HG03280 (cell line): ENCODE measurements at regions not wholly inside any gene's neighbourhood (a gene's known extent, or its start where the extent isn't known, plus 50 kb on each side); places are given as distances from the start of the nearest gene placed in this dataset.
"Not testable (repeated sequence)": the region's sequence is repeated elsewhere in the genome, so short reads cannot be mapped to it uniquely, and the experiment has no call there.

Source experiments
- ATAC-seq: cut with Tn5 transposase; IDR thresholded peaks from one replicate; pipeline ENCODE4 v1.9.1; 2021; ENCODE audit warnings: mild to moderate bottlenecking, moderate library complexity; ENCODE audit not compliant: unreplicated experiment

DNA sequence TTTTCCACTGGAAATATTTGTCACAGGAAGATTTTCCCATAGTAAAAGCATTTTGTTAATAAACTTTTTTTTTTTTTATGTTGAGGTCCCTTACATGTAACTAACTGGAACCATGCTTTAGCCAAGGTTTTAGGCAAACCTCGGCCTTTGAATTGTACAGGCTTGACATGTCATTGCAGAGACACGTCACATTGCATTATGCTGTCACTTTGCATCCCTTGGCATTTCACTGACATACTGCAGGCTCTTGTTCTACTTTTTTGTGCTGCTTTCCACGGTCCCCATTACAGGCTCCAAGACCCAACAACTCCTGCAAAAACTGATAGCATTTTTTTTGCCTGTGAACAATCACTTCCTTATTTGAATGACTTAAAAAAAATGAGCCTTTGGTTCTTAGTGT, 724.3 kb downstream of the TTLL7 start:
- ATAC-seq = not testable (repeated sequence)

DNA sequence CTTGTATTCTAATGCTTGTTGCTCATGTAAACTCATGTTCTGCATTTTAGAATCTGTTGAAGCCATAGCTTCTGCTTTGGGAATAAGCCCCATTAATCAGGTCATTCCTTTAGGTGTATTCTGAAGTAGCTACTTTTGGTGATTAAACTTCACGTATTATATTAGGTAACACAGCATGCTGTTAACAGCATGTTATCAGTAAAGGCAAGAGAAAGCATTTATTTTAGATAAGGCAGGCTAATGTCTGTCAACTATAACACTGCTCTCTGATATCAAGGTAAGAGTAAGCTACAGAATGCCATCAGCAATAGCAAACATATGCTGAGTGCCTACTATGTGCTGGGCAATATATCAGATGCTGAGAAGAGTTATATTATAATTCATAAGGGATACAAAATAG, 726.4 kb downstream of the TTLL7 start:
- not testable (repeated sequence) for ATAC-seq

DNA sequence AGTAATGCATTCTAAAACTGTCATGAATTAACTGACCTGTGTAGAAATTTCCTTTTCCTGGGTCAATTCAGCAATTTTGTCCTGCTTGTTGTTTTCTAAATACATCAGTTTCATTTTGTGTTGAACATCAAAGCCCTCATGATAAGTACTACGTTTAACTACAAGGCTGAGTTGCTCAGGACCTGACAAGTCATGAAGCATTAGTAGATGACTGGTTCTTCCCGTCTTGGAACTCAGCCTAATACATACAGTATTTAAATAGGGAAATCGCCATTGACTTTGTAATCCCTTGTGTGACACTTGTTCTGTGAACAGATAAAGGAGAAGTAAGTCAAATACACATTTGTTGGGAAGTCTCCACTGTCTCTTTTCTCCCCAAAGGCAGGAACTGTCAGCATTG, 727.1 kb downstream of the TTLL7 start:
- ATAC-seq = not testable (repeated sequence)

DNA sequence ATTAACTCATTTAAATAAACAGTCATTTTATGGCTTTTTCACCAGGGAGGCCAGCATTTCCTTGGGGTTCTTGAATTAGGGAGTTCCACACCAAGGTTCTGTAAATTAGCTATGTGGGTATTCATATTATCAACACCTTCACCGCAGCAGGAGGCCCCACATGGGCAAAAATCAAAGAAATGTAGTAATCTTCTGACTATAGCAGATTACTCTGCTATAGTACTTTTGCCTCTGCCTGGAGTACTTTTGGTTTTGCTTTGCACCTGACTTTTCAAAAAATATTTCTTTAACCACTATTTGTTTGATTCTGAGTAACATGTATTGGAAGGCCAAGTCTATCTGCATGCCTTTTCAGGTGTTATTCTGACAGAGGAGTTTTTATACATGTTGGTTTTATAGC, 728.1 kb downstream of the TTLL7 start:
- ATAC-seq = not testable (repeated sequence)

DNA sequence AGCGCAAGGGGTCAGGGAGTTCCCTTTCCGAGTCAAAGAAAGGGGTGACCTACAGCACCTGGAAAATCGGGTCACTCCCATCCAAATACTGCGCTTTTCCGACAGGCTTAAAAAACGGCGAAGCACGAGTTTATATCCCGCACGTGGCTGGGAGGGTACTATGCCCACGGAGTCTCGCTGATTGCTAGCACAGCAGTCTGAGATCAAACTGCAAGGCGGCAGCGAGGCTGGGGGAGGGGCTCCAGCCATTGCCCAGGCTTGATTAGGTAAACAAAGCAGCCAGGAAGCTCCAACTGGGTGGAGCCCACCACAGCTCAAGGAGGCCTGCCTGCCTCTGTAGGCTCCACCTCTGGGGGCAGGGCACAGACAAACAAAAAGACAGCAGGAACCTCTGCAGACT, 735.1 kb downstream of the TTLL7 start:
- not testable (repeated sequence) for ATAC-seq

DNA sequence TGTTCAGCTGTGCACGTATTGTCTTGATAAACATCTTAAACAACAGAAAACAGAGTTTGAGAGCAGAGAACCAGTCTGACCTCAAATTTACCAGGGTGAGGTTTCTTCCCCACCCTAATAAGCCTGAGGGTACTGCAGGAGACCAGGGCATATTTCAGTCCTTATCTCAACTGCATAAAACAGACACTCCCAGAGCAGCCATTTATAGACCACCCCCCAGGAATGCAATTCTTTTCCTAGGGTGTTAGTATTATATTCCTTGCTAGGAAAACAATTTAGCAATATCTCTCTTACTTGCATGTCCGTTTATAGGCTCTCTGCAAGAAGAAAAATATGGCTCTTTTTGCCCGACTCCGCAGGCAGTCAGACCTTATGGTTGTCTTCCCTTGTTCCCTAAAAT, 747.2 kb downstream of the TTLL7 start:
- not testable (repeated sequence) for ATAC-seq

DNA sequence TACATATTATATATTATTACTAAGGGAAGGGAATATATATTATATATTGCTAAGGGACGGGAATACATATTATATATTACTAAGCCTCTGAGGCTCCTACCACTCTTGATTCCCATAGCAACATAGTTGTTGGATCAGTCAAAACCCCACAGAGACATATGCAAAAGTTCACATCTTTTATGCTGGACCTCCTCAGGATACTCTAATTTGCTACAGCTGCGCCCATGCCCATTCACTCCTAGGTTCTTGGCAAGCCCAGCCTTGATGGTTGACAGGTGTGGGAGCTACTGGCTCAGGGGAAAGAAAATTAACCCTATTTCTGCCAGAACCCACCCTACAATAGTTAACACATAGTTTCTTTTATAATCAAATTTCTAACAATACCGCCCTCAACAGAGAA, 752.2 kb downstream of the TTLL7 start:
- ATAC-seq = not testable (repeated sequence)

DNA sequence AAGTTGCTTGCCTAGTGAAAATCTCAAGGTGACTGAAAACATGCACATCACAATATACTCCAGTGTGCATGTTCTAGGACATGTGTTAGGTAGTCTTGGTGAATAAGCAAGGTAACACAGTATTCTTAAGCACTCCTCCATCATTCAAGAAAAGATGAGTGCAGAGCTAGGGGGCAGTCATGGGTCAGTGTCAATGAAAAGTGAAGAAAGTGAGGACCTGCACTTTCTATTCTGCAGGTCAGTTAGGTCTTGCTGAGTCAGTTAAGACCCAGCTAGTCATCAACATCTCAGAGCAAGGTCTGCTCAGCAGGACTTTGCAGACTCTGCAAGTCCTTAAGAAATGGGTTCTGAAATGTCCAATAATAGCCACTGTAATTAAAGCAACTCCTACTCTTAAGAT, 754.1 kb downstream of the TTLL7 start:
- not testable (repeated sequence) for ATAC-seq

DNA sequence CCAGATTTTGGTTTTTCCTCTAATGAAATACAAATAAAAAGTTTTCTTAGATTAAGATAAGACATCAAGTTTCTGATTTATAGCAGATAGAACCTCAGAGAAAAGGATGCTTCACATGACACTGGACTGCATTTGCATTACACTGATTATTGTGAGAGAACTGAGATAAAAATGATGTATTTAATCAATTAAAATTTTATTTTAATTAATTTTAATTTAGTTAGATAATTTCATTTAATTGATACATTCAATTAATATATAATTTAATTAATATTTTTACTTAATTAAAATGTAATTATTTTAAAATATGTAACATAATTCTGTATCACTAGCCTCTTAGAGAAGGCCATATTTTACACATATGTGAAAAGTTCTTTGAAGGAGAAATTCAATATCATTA, 759.4 kb downstream of the TTLL7 start:
- not testable (repeated sequence) for ATAC-seq

DNA sequence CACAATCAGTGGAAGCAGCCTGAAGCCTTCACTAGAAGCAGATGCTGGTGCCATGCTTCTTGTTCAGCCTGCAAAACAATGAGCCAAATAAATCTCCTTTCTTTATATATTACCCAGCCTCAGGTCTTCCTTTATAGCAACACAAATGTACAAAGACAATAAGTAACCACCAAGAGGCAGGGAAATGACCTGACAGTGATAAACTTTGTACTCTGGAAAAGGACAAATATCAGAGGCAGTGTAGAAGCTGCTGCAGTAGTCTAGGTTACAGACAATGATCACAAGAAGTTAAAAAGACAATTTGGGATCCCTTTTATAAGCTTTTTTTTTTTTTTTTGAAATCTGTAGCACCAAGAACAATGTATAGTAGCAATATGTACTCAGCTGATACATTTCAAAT, 760.3 kb downstream of the TTLL7 start:
- ATAC-seq = not testable (repeated sequence)

DNA sequence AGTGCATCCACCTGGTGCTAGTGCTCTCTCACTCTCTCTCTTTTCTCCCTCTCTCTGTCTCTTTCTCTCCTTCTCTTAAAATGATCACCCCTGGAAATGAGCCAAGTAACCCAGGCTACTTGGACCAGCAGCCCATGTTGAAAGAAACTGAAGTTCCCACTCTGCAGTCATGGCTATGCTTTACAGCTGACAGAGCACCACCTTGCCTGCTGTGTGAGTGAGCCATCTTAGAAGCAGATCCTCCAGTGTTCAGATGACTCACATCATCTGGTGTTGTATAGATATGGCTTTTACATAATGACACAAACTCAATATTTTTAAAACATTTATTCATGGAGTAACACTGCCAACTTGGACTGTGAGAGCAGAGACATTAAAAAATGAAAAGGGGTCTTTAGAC, 779.1 kb downstream of the TTLL7 start:
- ATAC-seq = not testable (repeated sequence)

DNA sequence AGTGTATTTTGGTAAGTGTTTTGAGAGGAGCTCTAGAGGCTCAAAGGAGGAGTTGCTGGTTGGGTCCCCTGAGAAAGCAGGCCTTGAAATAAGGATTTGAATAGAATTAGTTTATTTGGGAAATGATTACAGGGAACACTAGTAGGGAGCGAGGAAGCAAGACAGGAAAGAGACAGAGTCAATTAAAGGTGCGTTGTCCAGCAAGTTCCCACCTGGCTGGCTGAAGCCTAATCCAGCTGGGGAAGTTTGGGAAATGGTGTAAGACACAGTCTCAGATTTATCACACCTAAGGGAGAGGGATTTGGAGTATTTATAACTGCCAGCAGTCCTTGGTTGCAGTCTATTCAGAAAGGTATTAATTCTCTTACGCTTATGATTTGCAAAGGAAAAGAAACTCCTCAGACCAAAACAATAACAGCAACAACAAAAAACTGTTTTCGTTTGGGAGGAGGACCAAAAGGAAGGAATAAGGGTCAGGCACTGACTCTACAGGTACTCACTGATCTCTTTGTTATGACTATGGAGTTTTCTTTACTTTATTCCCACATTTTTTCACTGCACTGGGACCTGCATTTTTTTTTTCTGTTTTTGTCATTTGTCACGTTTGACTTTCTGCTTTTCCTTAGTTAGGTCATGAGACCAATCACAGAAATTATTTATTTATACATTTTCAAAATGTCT, 780.8 kb downstream of the TTLL7 start:
- ATAC-seq = not testable (repeated sequence)

DNA sequence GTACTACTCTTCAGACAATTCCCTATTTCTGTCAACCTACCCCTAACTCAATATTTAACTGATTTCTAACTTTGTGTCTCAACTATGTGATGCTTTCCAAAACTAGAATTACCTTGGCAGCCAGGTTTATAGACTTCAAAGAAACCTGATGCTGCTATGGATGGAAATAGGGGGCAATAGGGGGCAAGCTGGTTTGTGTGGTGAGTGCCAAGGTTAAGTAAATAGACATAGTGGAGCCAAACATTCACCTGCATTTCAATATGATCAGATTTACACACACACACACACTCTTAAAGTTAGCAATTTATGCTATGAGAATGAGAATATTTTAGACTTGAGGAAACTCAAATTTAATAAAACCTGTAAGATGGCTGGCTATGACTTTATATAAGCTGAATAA, 784.6 kb downstream of the TTLL7 start:
- ATAC-seq = not testable (repeated sequence)

DNA sequence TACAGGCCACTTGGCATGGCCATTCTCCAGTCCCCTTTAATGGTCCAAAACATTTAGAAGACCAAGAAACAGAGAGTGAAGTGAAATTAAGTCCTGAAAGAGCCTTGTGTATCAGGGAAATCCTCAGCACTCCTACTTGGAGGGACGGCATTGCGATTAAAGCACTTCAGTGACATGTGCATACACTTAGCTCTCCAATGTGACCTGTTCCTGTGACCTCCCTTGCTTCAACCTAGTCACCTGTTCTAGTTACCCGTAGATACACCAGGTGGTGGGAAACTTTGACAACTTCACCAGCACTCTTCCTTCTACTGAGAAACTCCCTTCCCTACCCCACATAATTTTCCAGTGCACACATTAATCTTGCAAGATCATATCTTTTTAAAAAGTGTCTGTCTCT, 785.3 kb downstream of the TTLL7 start:
- not testable (repeated sequence) for ATAC-seq

DNA sequence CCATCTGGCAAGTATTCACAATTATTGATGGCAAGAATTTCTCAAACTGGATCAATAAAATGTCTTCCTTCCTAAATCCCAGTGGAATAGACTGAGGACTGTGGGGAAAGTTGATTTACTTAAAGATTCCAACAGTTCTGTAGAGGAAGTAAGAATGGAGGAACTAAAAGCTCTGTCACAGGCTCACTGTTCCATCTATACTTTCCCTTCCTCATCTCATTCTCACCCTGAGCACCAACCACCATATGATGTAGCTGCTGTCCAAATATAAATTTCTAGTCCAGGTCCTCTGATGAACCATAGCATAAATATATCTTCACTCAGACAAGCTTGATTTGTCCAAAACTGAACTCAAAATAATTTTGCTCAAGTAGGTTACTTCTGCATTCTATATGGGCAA, 786.9 kb downstream of the TTLL7 start:
- ATAC-seq = not testable (repeated sequence)

DNA sequence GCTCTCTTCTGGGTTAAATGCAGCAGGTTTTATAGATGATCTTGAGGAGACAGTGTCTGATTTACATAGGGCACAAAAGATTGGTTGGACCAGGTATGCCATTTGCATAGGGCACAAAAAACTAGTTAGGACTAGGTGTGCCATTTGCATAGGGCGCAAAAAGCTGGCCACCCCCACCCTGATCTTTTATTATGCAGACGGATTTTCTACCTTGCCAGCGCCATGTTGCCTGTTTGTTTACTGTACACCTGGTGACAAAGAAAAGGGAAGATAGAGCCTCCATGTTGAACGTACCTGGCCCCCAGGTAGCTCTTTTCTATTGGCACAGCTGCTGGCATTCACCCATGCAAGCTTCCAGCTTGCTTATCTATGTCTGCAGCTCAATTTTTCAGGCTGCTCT, 790.4 kb downstream of the TTLL7 start:
- not testable (repeated sequence) for ATAC-seq

DNA sequence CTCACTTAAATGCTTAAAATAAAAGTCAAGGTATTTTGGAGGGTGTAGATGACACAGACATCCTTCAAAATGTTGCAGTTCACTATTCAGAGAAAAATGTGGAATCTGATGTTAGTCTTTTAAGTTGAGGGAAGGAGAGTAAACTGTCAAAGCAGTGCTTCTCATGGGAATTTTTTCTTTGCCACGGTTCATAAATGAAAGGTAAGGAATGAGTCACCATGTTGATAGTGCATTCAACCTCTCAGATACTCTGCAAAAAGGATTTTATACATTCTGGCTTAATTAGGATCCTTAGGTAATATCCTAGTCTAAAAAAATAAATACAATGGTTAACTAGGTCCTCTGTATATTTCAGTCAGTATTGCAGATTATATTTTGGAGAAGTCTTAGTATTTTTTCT, 804.3 kb downstream of the TTLL7 start:
- not testable (repeated sequence) for ATAC-seq

DNA sequence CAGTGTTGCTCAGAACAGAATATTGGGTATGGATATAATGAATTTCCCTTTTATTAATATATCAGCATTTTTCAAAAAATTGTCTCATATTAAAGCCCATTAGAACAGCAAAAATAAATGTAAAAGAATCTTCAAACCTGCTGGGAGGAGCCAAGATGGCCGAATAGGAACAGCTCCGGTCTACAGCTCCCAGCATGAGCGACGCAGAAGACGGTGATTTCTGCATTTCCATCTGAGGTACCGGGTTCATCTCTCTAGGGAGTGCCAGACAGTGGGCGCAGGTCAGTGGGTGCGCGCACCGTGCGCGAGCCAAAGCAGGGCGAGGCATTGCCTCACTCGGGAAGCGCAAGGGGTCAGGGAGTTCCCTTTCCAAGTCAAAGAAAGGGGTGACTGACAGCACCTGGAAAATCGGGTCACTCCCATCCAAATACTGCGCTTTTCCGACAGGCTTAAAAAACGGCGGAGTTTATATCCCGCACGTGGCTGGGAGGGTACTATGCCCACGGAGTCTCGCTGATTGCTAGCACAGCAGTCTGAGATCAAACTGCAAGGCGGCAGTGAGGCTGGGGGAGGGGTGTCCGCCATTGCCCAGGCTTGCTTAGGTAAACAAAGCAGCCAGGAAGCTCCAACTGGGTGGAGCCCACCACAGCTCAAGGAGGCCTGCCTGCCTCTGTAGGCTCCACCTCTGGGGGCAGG, 816.8 kb downstream of the TTLL7 start:
- not testable (repeated sequence) for ATAC-seq

DNA sequence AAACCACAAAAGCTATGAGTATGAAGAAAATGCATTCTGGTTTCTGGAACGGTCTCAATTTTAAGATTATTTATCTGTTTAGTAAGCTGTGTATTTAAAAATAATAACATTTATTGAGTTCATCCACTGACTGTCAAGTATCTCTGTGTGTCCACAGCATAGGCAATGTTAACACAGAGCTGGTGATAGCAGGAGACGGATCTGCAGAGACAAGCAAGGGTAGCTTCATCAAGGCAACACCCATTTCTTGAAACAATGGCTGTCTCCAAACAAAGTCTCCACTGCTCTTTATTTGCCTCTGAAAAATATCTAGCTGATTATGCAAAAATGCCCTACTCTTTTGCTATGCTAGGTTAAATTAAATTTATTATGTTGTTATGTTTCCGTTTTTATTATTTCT, 818.3 kb downstream of the TTLL7 start:
- ATAC-seq = not testable (repeated sequence)

DNA sequence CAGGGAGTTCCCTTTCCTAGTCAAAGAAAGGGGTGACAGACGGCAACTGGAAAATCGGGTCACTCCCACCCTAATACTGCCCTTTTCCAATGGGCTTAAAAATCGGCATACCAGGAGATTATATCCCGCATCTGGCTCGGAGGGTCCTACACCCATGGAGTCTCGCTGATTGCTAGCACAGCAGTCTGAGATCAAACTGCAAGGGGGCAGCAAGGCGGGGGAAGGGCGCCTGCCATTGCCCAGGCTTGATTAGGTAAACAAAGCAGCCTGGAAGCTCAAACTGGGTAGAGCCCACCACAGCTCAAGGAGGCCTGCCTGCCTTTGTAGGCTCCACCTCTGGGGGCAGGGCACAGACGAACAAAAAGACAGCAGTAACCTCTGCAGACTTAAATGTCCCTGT, 831.3 kb downstream of the TTLL7 start:
- not testable (repeated sequence) for ATAC-seq

DNA sequence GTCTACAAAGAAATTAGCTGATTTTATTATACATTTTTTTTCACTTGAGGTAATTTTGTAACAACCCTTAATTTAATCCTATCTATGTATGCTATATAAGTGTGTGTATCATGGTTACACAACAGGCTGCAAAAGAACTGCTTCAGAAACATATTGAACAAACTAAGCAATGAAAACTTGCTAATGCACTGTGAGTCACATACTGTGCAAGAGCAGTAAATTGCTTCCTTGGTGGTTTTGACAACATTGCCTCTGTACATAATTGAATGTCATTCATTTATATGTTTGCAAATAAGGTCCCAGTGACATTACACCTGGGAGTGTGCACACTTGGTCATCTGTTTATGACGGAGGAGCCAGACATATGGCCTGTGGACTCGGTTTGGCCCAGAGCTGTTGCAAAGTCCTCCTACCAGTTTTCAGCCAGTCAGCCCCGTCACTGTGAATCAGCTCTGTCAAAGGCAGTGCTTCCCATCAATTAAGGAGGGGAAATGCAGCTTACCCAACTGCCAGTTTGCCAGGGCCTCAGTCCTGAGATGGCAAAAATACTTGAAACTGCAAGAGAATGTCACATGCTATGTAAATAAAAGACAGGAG, 835.0 kb downstream of the TTLL7 start:
- not testable (repeated sequence) for ATAC-seq

DNA sequence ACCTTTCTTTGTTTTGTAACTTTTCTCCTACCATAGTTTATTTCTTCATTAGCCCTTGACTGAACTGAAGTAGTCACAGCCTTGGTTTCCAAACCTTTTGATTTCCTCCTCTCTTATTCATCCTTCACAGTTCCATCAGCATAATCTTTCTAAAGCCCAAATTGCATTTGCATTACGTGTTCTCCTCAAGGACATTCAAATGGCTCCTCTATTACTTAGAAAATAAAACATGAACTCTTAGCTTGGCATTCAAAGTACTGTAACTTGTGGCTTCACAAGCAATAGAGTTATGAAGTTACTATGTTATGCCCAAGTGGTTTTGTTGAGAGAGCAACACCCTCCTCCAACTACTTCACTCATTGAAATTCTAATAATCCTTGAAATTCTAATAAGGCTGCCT, 840.0 kb downstream of the TTLL7 start:
- not testable (repeated sequence) for ATAC-seq
